ENCODE measurements at regions not wholly inside any gene's neighbourhood (a gene's known extent, or its start where the extent isn't known, plus 50 kb on each side); places are given as distances from the start of the nearest gene placed in this dataset.

DNA sequence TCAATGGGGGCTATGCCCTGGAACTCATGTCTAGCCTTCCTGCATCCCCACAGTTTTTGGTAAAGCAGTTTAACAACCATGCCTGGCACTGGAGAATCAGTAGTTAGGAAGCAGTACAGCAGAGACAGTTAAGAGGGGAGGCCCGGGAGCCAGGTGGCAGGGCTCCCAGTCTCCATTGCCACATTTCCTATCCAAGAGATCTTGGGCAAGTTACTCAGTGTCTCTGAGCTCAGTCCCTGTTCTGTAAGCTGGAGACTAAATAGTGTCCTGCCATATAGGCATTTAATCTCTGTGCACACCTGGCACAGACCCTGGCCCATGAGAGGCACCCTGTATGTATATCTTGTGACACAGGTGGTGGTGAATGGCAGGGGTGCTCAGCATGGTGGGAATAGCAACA lies 156.1 kb upstream of the EOLA2 start:
- TF ChIP-seq CREB1 (IDR thresholded peaks at IDR 0.05; ENCODE audit: low read depth), result no peak
- TF ChIP-seq TAF1 (IDR thresholded peaks at IDR 0.05; ENCODE audit: low read depth), result no peak
- no peak for TF ChIP-seq RAD21 (IDR thresholded peaks at IDR 0.05; ENCODE audit: low read depth)
- TF ChIP-seq, protein P1, sequence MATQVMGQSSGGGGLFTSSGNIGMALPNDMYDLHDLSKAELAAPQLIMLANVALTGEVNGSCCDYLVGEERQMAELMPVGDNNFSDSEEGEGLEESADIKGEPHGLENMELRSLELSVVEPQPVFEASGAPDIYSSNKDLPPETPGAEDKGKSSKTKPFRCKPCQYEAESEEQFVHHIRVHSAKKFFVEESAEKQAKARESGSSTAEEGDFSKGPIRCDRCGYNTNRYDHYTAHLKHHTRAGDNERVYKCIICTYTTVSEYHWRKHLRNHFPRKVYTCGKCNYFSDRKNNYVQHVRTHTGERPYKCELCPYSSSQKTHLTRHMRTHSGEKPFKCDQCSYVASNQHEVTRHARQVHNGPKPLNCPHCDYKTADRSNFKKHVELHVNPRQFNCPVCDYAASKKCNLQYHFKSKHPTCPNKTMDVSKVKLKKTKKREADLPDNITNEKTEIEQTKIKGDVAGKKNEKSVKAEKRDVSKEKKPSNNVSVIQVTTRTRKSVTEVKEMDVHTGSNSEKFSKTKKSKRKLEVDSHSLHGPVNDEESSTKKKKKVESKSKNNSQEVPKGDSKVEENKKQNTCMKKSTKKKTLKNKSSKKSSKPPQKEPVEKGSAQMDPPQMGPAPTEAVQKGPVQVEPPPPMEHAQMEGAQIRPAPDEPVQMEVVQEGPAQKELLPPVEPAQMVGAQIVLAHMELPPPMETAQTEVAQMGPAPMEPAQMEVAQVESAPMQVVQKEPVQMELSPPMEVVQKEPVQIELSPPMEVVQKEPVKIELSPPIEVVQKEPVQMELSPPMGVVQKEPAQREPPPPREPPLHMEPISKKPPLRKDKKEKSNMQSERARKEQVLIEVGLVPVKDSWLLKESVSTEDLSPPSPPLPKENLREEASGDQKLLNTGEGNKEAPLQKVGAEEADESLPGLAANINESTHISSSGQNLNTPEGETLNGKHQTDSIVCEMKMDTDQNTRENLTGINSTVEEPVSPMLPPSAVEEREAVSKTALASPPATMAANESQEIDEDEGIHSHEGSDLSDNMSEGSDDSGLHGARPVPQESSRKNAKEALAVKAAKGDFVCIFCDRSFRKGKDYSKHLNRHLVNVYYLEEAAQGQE (IDR thresholded peaks at IDR 0.05; ENCODE audit: low read depth), result no peak
- no peak for TF ChIP-seq USF1 (IDR thresholded peaks at IDR 0.05)
- TF ChIP-seq MAX (IDR thresholded peaks at IDR 0.05), result no peak
- TF ChIP-seq EP300 (IDR thresholded peaks at IDR 0.05; ENCODE audit: borderline replicate concordance), result no peak
- TF ChIP-seq YY1 (IDR thresholded peaks at IDR 0.05; ENCODE audit: low read depth), result no peak
- no peak for TF ChIP-seq FOXM1 (IDR thresholded peaks at IDR 0.05; ENCODE audit: borderline replicate concordance, low read depth)
- TF ChIP-seq CEBPB (IDR thresholded peaks at IDR 0.05), result no peak
- no peak for TF ChIP-seq TCF12 (IDR thresholded peaks at IDR 0.05; ENCODE audit: low read depth)
- no peak for TF ChIP-seq NFIC (IDR thresholded peaks at IDR 0.05)
- no peak for TF ChIP-seq TEAD4 (IDR thresholded peaks at IDR 0.05)

All from Ishikawa (cell line).